HepG2 (cell line): ENCODE measurements at regions not wholly inside any gene's neighbourhood (a gene's known extent, or its start where the extent isn't known, plus 50 kb on each side); places are given as distances from the start of the nearest gene placed in this dataset.
A peak's percentile ranks its signal among the peaks of the same experiment; 100 is the strongest.

Source experiments
- ATAC-seq: fragments of 200-7000 bp; cut with Tn5 transposase; 3 replicates; pipeline ENCODE4 v1.9.1; 2020; ENCODE audit warnings: mild to moderate bottlenecking, moderate library complexity
- BruUV-seq: library from RNA; stranded (reverse); fragments of 400-500 nt; replicated peaks from 2 replicates; lab custom pipeline; 2021; lab: Mats Ljungman, UMichigan
- CTCF ChIA-PET: fragments of 300-600 bp; formaldehyde crosslinking; extraction: SDS; loops from one replicate; lab custom pipeline; 2021; ENCODE audit warnings: low total read pairs, inconsistent platforms, low intra/inter-chr PET ratio; lab: Yijun Ruan, JAX
- POLR2A ChIA-PET: fragments of 350-600 bp; sonication (Branson Sonifier 250); formaldehyde crosslinking; loops from one replicate; lab custom pipeline; 2020; ENCODE audit warnings: antibody characterized with exemption, inconsistent platforms; lab: Yijun Ruan, JAX
- DNase-seq: peaks from one replicate; pipeline ENCODE4 v3.0.0-alpha.2; 2015; ENCODE audit warnings: low spot score
- FAIRE-seq: peaks from 3 replicates; lab custom pipeline; 2011; peaks lifted over from hg19 to GRCh38; lab: Jason Lieb, UNC
- H2AFZ ChIP-seq: one replicate; pipeline ENCODE4 v1.6.1; 2011; ENCODE audit warnings: low read length, inconsistent platforms
- H3K27ac ChIP-seq: fragments of 300-600 bp; 3 replicates; pipeline ENCODE4 v1.8.0; 2011; ENCODE audit warnings: mixed run types, mild to moderate bottlenecking, mixed read lengths, low read length, inconsistent platforms; ENCODE audit not compliant: insufficient read depth; ENCODE audit errors: extremely low read length
- H3K27me3 ChIP-seq, 2 experiments: fragments of 200-600 bp in 1 of 2; 2 replicates in 1 of 2; 3 replicates in 1 of 2; pipeline versions ENCODE4 v1.6.0 to v1.8.0; 2011; ENCODE audit warnings: low read length in 2 of 2, mild to moderate bottlenecking in 2 of 2, moderate library complexity in 2 of 2, inconsistent platforms in 1 of 2; ENCODE audit not compliant: insufficient read depth in 2 of 2, control insufficient read depth in 1 of 2
- H3K36me3 ChIP-seq, 2 experiments: fragments of 200-600 bp in 1 of 2; replicated peaks in 1 of 2; 2 replicates in 1 of 2; 3 replicates in 1 of 2; pipeline versions ENCODE4 v1.5.1 to v1.8.0; 2011; ENCODE audit warnings: low read length in 2 of 2, inconsistent platforms in 1 of 2; ENCODE audit not compliant: insufficient read depth in 2 of 2, control insufficient read depth in 1 of 2
- H3K4me1 ChIP-seq: 2 replicates; pipeline ENCODE4 v1.5.1; 2012; ENCODE audit warnings: low read length, inconsistent platforms; ENCODE audit not compliant: insufficient read depth
- H3K4me2 ChIP-seq: 2 replicates; pipeline ENCODE4 v1.6.0; 2011; ENCODE audit warnings: low read depth, low read length, inconsistent platforms
- H3K4me3 ChIP-seq, 3 experiments: fragments of 200-600 bp in 1 of 3; sonication (generic), shearing (Covaris generic) in 1 of 3; replicated peaks in 1 of 3; 2 replicates each; pipeline ENCODE4 v1.5.1; 2011 to 2016; ENCODE audit warnings: low read length in 3 of 3, inconsistent platforms in 2 of 3, low read depth in 2 of 3, mild to moderate bottlenecking in 2 of 3, control low read depth in 1 of 3, mixed read lengths in 1 of 3; ENCODE audit not compliant: insufficient read depth in 1 of 3
- H3K79me2 ChIP-seq: one replicate; pipeline ENCODE4 v1.6.1; 2011; ENCODE audit warnings: low read length, inconsistent platforms; ENCODE audit not compliant: insufficient read depth
- H3K9ac ChIP-seq: 2 replicates; pipeline ENCODE4 v1.6.0; 2011; ENCODE audit warnings: mild to moderate bottlenecking, low read depth, low read length, inconsistent platforms; ENCODE audit not compliant: insufficient read depth
- H3K9me3 ChIP-seq: 2 replicates; pipeline ENCODE4 v1.5.1; 2012; ENCODE audit warnings: mild to moderate bottlenecking, low read length
- H4K20me1 ChIP-seq: 2 replicates; pipeline ENCODE4 v1.6.0; 2011; ENCODE audit warnings: inconsistent platforms, mild to moderate bottlenecking, low read length, moderate library complexity; ENCODE audit not compliant: insufficient read depth
- ASH2L ChIP-seq: fragments of 300-600, 200-600 bp; sonication (generic); IDR thresholded peaks from 2 replicates; pipeline ENCODE4 v1.7.0; 2017; ENCODE audit warnings: low read depth, mild to moderate bottlenecking, moderate library complexity, mixed read lengths, low read length; ENCODE audit not compliant: insufficient read length
- ATM ChIP-seq: fragments of 450-650 bp; IDR thresholded peaks from 2 replicates; pipeline ENCODE4 v1.7.1; 2017; ENCODE audit warnings: mild to moderate bottlenecking, borderline replicate concordance
- CHD2 ChIP-seq: IDR thresholded peaks from 2 replicates; pipeline ENCODE4 v1.6.1; 2011; ENCODE audit warnings: low read depth, low read length, improper control_type of control experiment
- CREB1 ChIP-seq, 2 experiments: fragments of 450-650 bp in 1 of 2; IDR thresholded peaks; 2 replicates each; pipeline ENCODE4 v1.6.1; 2016 to 2017; ENCODE audit warnings: control low read depth in 1 of 2, mild to moderate bottlenecking in 1 of 2, missing compliant biosample characterization in 1 of 2, missing genetic modification characterization in 1 of 2
- HOXA9 ChIP-seq: sonication (generic); formaldehyde crosslinking; IDR thresholded peaks from 2 replicates; pipeline ENCODE4 v1.8.1; 2022; ENCODE audit warnings: missing genetic modification reagents, mild to moderate bottlenecking, moderate library complexity, borderline replicate concordance
- PAWR ChIP-seq: sonication (generic); formaldehyde crosslinking; IDR thresholded peaks from 2 replicates; pipeline ENCODE4 v1.4.0; 2020; ENCODE audit warnings: missing genetic modification reagents, mild to moderate bottlenecking, borderline replicate concordance
- REPIN1 ChIP-seq: sonication (generic); formaldehyde crosslinking; IDR thresholded peaks from 2 replicates; pipeline ENCODE4 v1.8.0; 2022; ENCODE audit warnings: missing genetic modification reagents, low read depth, mild to moderate bottlenecking, borderline replicate concordance
- SMAD3 ChIP-seq: sonication (generic); formaldehyde crosslinking; IDR thresholded peaks from 2 replicates; pipeline ENCODE4 v1.4.0; 2020; ENCODE audit warnings: missing genetic modification reagents
- SMC3 ChIP-seq: IDR thresholded peaks from 2 replicates; pipeline ENCODE4 v1.6.1; 2011; ENCODE audit warnings: low read length, improper control_type of control experiment
- STAG1 ChIP-seq: sonication (generic); formaldehyde crosslinking; IDR thresholded peaks from 2 replicates; pipeline ENCODE4 v1.4.0; 2020; ENCODE audit warnings: missing genetic modification reagents
- ZNF121 ChIP-seq: sonication (generic); formaldehyde crosslinking; IDR thresholded peaks from 2 replicates; pipeline ENCODE4 v1.5.0; 2020; ENCODE audit warnings: mild to moderate bottlenecking, missing genetic modification reagents
- ZNF3 ChIP-seq: IDR thresholded peaks from 2 replicates; pipeline ENCODE4 v1.7.0; 2017; ENCODE audit warnings: inconsistent platforms
- ZNF790 ChIP-seq: sonication (generic); formaldehyde crosslinking; IDR thresholded peaks from 2 replicates; pipeline ENCODE4 v1.8.0; 2022; ENCODE audit warnings: missing genetic modification reagents, mild to moderate bottlenecking, borderline replicate concordance
- WGBS: methylation state at CpG from one replicate; pipeline ENCODE4 v1.1.6; 2017; ENCODE audit warnings: low lambda C conversion rate; 5-methylcytosine and 5-hydroxymethylcytosine counted together
- in situ Hi-C: cut with HindIII; loops from 2 replicates; pipeline ENCODE4 v1.10.0; 2017; ENCODE audit warnings: low pct_unique_long_range_greater_than_20kb; ENCODE audit not compliant: extremely low pct_ligation_motif_present
- intact Hi-C: fragments of 100-400 bp; cut with micrococcal nuclease; formaldehyde crosslinking; loops from one replicate; pipeline ENCODE4 v1.10.0; 2022; ENCODE audit not compliant: unreplicated experiment
- TF ChIP-seq, protein P1 (sequence below): sonication (generic); formaldehyde crosslinking; conservative IDR thresholded peaks from 2 replicates; pipeline ENCODE4 v1.8.0; 2022; ENCODE audit warnings: low read depth, missing genetic modification reagents
- TF ChIP-seq, protein P2 (sequence below): sonication (generic); formaldehyde crosslinking; IDR thresholded peaks from 2 replicates; pipeline ENCODE4 v1.5.0; 2020; ENCODE audit warnings: mild to moderate bottlenecking, missing genetic modification reagents, moderate library complexity
- TF ChIP-seq, protein P3 (sequence below): sonication (generic); formaldehyde crosslinking; IDR thresholded peaks from 2 replicates; pipeline ENCODE4 v1.4.0; 2020; ENCODE audit warnings: mild to moderate bottlenecking, low read depth, missing genetic modification reagents
- TF ChIP-seq, protein P4 (sequence below): IDR thresholded peaks from 2 replicates; pipeline ENCODE4 v1.6.1; 2012; ENCODE audit warnings: low read depth, low read length, improper control_type of control experiment

DNA sequence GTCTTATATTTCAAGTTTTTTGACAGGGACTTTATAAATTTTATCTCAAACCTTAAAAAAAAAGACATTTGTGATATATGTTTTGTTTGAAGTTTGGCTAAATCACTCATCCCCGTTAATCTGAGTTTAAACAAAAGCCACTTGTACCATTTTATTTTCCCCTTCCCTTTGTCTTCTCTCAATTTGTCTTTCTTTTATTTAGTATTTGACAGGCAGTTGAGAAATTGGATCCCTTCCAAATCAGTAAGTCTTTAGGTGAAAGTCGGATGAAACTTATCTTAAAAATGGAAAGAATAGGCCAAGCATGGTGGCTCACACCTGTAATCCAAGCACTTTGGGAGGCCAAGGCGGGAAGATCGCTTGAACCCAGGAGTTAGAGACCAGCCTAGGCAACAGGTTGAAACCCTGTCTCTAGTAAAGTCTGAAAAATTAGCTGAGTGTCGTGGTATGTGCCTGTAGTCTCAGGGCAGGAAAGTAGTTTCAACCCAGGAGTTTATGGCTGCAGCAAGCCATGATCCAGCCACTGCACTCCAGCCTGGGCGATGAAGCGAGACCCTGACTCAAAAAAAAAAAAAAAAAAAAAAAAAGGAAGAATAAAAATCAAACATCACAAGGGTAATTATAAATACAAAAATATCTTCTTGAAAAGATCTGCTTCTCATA lies 394.6 kb upstream of the TPM1 start (continued):
- TF ChIP-seq, protein P1, sequence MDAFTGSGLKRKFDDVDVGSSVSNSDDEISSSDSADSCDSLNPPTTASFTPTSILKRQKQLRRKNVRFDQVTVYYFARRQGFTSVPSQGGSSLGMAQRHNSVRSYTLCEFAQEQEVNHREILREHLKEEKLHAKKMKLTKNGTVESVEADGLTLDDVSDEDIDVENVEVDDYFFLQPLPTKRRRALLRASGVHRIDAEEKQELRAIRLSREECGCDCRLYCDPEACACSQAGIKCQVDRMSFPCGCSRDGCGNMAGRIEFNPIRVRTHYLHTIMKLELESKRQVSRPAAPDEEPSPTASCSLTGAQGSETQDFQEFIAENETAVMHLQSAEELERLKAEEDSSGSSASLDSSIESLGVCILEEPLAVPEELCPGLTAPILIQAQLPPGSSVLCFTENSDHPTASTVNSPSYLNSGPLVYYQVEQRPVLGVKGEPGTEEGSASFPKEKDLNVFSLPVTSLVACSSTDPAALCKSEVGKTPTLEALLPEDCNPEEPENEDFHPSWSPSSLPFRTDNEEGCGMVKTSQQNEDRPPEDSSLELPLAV (CRISPR knock-in tag), result no peak
- TF ChIP-seq, all 625 proteins: peak for 0

DNA sequence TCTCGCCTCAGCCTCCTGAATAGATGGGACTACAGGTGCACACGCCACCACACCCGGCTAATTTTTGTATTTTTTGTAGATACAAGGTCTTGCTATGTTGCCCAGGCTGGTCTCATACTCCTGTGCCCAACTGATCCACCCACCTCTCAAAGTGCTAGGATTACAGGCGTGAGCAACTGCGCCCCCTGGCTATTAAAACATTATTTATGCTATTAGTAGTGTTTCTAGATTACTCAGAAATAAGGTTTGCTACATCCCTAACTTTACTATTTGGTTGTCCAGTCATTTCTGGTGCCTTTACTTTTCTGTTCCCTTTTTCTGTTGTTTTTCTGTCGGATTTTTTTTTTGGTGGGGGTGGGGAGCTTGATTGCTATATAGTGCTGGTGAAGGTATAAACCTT lies 393.6 kb upstream of the TPM1 start:
- Histone ChIP-seq H3K79me2 (no peaks in the 10 kb centered on the region), H4K20me1 (no peaks in the 10 kb centered on the region), H3K27me3 (no peaks in the 10 kb centered on the region), H3K9me3 (no peaks in the 10 kb centered on the region), H3K27ac (no peak overlapping the region), H3K36me3 (peaks cover 0 to 7% of the 10 kb centered on the region in 2 experiments; a peak in 2 of 5 replicates), H2AFZ (no peak overlapping the region), H3K9ac (no peak overlapping the region), H3K4me1 (peaks cover 21% of the 10 kb centered on the region), H3K4me2 (no peak overlapping the region), H3K4me3 (no peak overlapping the region)
- TF ChIP-seq PAWR (no peak), ZNF790 (no peak), CHD2 (no peak), ZNF3 (CRISPR knock-in tag) (no peak), CREB1 (IDR thresholded peaks at IDR 0.05) (no peak), CREB1 (CRISPR knock-in tag; IDR thresholded peaks at IDR 0.05) (no peak), SMAD3 (CRISPR knock-in tag) (no peak), ZNF121 (CRISPR knock-in tag) (peak; percentile 85), ATM (no peak), SMC3 (peak; percentile 37; the same call in 1 of the 2 replicates), HOXA9 (CRISPR knock-in tag) (no peak), STAG1 (CRISPR knock-in tag) (peak; percentile 73), ASH2L (no peak), REPIN1 (CRISPR knock-in tag) (no peak)
- TF ChIP-seq, protein P2, sequence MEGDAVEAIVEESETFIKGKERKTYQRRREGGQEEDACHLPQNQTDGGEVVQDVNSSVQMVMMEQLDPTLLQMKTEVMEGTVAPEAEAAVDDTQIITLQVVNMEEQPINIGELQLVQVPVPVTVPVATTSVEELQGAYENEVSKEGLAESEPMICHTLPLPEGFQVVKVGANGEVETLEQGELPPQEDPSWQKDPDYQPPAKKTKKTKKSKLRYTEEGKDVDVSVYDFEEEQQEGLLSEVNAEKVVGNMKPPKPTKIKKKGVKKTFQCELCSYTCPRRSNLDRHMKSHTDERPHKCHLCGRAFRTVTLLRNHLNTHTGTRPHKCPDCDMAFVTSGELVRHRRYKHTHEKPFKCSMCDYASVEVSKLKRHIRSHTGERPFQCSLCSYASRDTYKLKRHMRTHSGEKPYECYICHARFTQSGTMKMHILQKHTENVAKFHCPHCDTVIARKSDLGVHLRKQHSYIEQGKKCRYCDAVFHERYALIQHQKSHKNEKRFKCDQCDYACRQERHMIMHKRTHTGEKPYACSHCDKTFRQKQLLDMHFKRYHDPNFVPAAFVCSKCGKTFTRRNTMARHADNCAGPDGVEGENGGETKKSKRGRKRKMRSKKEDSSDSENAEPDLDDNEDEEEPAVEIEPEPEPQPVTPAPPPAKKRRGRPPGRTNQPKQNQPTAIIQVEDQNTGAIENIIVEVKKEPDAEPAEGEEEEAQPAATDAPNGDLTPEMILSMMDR (CRISPR knock-in tag), result peak; percentile 55
- TF ChIP-seq, protein P3, sequence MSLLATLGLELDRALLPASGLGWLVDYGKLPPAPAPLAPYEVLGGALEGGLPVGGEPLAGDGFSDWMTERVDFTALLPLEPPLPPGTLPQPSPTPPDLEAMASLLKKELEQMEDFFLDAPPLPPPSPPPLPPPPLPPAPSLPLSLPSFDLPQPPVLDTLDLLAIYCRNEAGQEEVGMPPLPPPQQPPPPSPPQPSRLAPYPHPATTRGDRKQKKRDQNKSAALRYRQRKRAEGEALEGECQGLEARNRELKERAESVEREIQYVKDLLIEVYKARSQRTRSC (CRISPR knock-in tag), result no peak
- TF ChIP-seq, protein P4, sequence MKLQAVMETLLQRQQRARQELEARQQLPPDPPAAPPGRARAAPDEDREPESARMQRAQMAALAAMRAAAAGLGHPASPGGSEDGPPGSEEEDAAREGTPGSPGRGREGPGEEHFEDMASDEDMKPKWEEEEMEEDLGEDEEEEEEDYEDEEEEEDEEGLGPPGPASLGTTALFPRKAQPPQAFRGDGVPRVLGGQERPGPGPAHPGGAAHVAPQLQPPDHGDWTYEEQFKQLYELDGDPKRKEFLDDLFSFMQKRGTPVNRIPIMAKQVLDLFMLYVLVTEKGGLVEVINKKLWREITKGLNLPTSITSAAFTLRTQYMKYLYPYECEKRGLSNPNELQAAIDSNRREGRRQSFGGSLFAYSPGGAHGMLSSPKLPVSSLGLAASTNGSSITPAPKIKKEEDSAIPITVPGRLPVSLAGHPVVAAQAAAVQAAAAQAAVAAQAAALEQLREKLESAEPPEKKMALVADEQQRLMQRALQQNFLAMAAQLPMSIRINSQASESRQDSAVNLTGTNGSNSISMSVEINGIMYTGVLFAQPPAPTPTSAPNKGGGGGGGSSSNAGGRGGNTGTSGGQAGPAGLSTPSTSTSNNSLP, result 0 out of 2 replicates have a peak, but pooled peaks have one; percentile 34
- ChIA-PET POLR2A (no interaction called here), CTCF (interaction anchor here (1.0 to 1.2 kb wide), 2 partner anchors 304 to 341 kb away, joined by 3 to 4 read pairs; no protein-coding TSS in a partner anchor)
- BruUV-seq, result no TSS peak
- FAIRE-seq (peak; percentile 60), ATAC-seq (peak; percentile 50; the same call in 2 of the 3 replicates), DNase-seq (peak; percentile 20)
- intact Hi-C loops, result loop anchor here (2.0 kb wide), 1 partner anchor 258 kb away; the partner anchor contains the start of gene TLN2
- WGBS, result 78% methylated on average over 6 of the region's 6 CpGs
- in situ Hi-C loops, result no loop called here
